ENCODE measurements at regions not wholly inside any gene's neighbourhood (a gene's known extent, or its start where the extent isn't known, plus 50 kb on each side); places are given as distances from the start of the nearest gene placed in this dataset.

GRCh38 chr7:130996205-130996832 lies 262.3 kb upstream of the KLF14 start:
- H3K4me3 ChIP-seq (ENCODE audit: low read length) = no peak overlapping the region
- DNase-seq = no peak
- no peaks in the 10 kb centered on the region for H3K36me3 ChIP-seq (replicated peaks; ENCODE audit: insufficient read depth, low read length)
- peaks cover 83% of the 10 kb centered on the region for H3K79me2 ChIP-seq (ENCODE audit: low read length)
- H3F3A ChIP-seq (ENCODE audit: insufficient read depth, low read length) = no peaks in the 10 kb centered on the region
- TF ChIP-seq CTCF (IDR thresholded peaks at IDR 0.05; ENCODE audit: low read length) (no peak), EZH2phosphoT487 (IDR thresholded peaks at IDR 0.05; ENCODE audit: low read length) (no peak), EZH2 (optimal IDR thresholded peaks at IDR 0.05; ENCODE audit: low read depth, low read length) (no peak)
- no peak overlapping the region for H3K27ac ChIP-seq (ENCODE audit: low read length)
- H3K4me2 ChIP-seq (ENCODE audit: low read depth, low read length) = no peak overlapping the region
- no peaks in the 10 kb centered on the region for H3K27me3 ChIP-seq (replicated peaks; ENCODE audit: insufficient read depth, low read length)
- H4K20me1 ChIP-seq (ENCODE audit: insufficient read depth, low read length) = no peaks in the 10 kb centered on the region; the same call in 1 of the 2 replicates
- H3K9me2 ChIP-seq (replicated peaks; ENCODE audit: insufficient read depth, low read length) = no peaks in the 10 kb centered on the region
- H3K4me1 ChIP-seq (ENCODE audit: low read length) = no peaks in the 10 kb centered on the region
- H3K9me3 ChIP-seq (replicated peaks; ENCODE audit: insufficient read depth, low read length) = no peaks in the 10 kb centered on the region
- no peak overlapping the region for H2AFZ ChIP-seq (ENCODE audit: low read length)
- no peak overlapping the region for H3K9ac ChIP-seq (ENCODE audit: low read length)

GRCh38 chr7:130996833-130997231 lies 262.8 kb upstream of the KLF14 start:
- no peaks in the 10 kb centered on the region for H3F3A ChIP-seq (ENCODE audit: insufficient read depth, low read length)
- H3K4me2 ChIP-seq (ENCODE audit: low read depth, low read length) = no peak overlapping the region
- H3K4me3 ChIP-seq (ENCODE audit: low read length) = no peak overlapping the region
- no peaks in the 10 kb centered on the region for H3K9me2 ChIP-seq (replicated peaks; ENCODE audit: insufficient read depth, low read length)
- no peaks in the 10 kb centered on the region for H3K9me3 ChIP-seq (replicated peaks; ENCODE audit: insufficient read depth, low read length)
- no peak for DNase-seq
- H3K27me3 ChIP-seq (replicated peaks; ENCODE audit: insufficient read depth, low read length) = no peaks in the 10 kb centered on the region
- H3K79me2 ChIP-seq (ENCODE audit: low read length) = peaks cover 83% of the 10 kb centered on the region
- no peak for TF ChIP-seq EZH2 (optimal IDR thresholded peaks at IDR 0.05; ENCODE audit: low read depth, low read length)
- TF ChIP-seq CTCF (IDR thresholded peaks at IDR 0.05; ENCODE audit: low read length) = no peak
- TF ChIP-seq EZH2phosphoT487 (IDR thresholded peaks at IDR 0.05; ENCODE audit: low read length) = no peak
- H3K27ac ChIP-seq (ENCODE audit: low read length) = no peak overlapping the region
- H3K4me1 ChIP-seq (ENCODE audit: low read length) = no peaks in the 10 kb centered on the region
- H4K20me1 ChIP-seq (ENCODE audit: insufficient read depth, low read length) = no peaks in the 10 kb centered on the region; the same call in 1 of the 2 replicates
- no peak overlapping the region for H3K9ac ChIP-seq (ENCODE audit: low read length)
- H2AFZ ChIP-seq (ENCODE audit: low read length) = no peak overlapping the region
- H3K36me3 ChIP-seq (replicated peaks; ENCODE audit: insufficient read depth, low read length) = no peaks in the 10 kb centered on the region

- Histone ChIP-seq H3K9ac (ENCODE audit: low read length) (no peak overlapping the region), H3K27ac (ENCODE audit: low read length) (no peak overlapping the region), H2AFZ (ENCODE audit: low read length) (no peak overlapping the region), H3F3A (ENCODE audit: insufficient read depth, low read length) (no peaks in the 10 kb centered on the region), H3K79me2 (ENCODE audit: low read length) (peaks cover 85% of the 10 kb centered on the region), H3K9me2 (replicated peaks; ENCODE audit: insufficient read depth, low read length) (no peaks in the 10 kb centered on the region), H3K4me3 (ENCODE audit: low read length) (no peak overlapping the region), H3K9me3 (replicated peaks; ENCODE audit: insufficient read depth, low read length) (no peaks in the 10 kb centered on the region), H3K36me3 (replicated peaks; ENCODE audit: insufficient read depth, low read length) (no peaks in the 10 kb centered on the region), H3K4me1 (ENCODE audit: low read length) (no peaks in the 10 kb centered on the region), H3K4me2 (ENCODE audit: low read depth, low read length) (no peak overlapping the region), H4K20me1 (ENCODE audit: insufficient read depth, low read length) (no peaks in the 10 kb centered on the region; the same call in 1 of the 2 replicates), H3K27me3 (replicated peaks; ENCODE audit: insufficient read depth, low read length) (no peaks in the 10 kb centered on the region)
- TF ChIP-seq EZH2 (optimal IDR thresholded peaks at IDR 0.05; ENCODE audit: low read depth, low read length) = no peak
- TF ChIP-seq EZH2phosphoT487 (IDR thresholded peaks at IDR 0.05; ENCODE audit: low read length) = no peak
- no peak for TF ChIP-seq CTCF (IDR thresholded peaks at IDR 0.05; ENCODE audit: low read length)
- DNase-seq = no peak
Observed at GRCh38 chr7:130998993-130999602, 265.1 kb upstream of the KLF14 start.
